ENCODE measurements at regions not wholly inside any gene's neighbourhood (a gene's known extent, or its start where the extent isn't known, plus 50 kb on each side); places are given as distances from the start of the nearest gene placed in this dataset.
"Not testable (repeated sequence)": the region's sequence is repeated elsewhere in the genome, so short reads cannot be mapped to it uniquely, and the experiment has no call there.

DNA sequence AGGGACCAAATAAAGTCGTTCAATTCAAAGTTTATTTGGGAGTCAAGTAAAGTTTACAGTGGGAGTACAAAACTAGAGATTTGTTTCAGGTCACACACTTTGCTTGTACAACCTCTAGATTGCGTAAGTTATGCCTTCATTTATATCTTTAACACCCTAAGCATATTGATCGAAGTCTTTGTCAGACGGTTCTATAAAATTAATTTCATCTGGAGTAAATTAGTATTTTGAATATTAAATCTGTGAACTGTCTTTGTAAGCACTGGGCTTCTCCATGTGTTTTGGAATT lies 119.7 kb downstream of the ACAA2 start:
- DNase-seq: no peak

DNA sequence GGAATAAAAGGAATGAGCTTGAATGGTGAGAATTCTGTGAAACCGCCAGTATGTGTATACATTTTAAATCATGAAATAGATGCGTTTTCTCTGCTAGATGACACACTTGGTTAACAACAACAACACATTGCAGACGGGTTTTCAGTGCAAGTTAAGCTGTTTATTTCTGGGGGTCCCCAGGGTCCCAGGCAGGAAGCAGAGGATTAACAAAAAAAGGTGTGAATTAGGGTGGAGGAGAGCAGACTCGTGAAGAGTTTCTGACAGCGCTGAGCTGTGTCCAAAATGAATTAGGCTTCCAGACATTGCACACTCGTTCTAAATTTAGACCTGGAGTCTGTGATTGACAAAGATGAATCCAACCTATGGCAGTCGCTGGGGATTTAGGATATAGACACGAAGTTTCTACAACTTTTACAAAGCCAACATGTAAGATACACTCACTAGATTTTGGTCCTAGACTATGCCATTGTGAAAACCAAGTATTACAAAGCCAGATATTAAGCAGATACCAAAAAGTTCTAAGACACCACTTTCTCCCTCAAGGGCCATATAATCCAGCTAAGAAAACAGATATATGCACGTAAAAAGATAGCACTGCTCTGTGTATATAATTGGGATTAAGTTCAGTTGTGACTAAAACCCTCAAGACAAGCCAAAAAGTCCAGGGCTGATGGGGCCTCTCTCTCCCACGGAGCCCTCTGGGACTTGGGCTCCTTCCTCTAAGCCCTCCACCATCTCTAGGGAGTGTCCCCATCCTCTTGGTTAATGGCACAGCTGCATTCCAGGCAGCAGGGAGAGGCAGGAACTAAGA lies 120.2 kb downstream of the ACAA2 start:
- DNase-seq: no peak

DNA sequence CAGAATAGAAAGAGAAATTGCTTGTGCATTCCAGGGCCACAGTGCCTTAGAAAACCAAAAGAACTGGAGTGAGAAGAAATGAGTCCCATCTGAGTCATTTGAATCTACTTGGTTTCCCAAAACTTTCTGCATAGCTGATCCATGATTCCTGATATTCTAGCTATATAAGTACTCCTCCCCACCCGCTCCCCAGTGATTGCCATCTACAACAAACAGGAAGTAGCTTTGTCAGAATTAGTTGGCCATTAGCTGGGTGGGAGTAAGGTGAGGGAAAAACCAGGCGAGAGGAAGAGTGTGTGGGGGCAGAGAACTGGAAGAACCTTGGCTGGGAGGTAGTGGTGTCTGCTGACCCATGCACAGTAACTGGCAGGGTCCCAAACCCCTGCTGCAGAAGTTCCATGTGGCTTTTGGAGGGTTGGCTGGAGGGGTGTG lies 122.1 kb downstream of the ACAA2 start:
- DNase-seq: no peak

DNA sequence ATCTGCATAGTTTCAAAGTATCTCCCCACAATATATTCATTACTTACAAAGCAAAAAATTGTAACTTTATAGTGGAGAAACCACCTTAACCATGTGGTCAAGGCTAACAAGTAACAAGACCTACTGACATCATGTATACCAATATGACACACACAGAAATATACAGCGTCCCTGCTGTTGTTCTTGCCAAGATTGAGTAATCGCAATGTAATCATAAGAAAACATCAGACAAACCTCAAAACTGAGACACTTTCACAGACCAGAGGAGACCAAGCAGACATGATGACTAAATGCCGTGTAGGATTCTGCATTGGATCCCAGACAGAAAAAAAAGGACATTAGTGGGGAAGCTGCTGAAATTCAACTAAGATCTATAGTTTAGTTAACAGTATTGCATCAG lies 123.0 kb downstream of the ACAA2 start:
- DNase-seq: no peak

DNA sequence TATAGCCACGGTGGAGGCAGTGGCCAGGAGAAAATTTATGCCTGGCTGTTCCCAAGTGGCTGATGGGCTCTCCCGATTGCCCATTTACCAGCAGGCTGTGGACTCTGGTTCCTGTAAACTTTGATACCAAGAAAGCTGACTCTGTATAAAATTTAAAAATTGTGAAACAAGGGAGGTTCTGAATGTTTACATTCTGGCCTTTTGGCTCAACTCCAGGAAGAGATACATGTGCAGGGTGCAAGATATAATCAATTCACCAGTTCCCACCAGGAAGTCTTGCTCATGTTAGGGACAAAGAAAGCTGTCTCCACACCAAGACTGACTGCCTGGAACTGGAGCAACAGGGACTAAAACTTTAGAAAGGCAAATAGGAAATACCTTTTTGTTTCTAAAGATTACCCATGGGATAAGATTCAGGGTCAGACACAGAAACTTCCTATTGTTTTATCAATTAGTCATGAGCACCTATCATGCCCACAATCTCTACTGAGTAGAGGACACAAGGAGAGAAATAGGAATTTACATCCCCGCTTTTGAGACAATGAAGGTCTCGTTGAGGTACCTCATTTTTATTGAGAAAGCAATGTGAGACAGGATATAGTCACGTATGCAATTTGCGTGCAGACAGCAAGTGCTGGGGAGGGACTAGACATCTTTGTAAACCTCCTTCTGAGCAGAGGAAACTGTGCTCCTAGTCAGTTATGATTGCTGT lies 123.5 kb downstream of the LIPG start:
- DNase-seq: no peak

DNA sequence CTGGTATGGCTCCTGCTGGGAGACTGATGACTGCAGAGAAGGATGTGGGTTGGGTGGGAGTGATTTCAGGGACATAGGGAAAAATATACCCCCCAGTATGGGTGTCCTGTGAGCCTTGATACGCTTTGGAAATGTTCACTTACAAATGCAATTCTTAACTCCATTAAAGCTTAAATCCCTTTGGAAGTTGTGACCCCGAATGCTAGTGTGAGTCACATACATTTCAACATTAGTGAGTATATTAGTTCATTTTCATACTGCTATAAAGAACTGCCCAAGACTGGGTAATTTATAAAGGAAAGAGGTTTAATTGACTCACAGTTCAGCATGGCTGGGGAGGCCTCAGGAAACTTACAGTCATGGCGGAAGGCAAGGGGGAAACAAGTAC lies 120.9 kb downstream of the LIPG start:
- not testable (repeated sequence) for DNase-seq

DNA sequence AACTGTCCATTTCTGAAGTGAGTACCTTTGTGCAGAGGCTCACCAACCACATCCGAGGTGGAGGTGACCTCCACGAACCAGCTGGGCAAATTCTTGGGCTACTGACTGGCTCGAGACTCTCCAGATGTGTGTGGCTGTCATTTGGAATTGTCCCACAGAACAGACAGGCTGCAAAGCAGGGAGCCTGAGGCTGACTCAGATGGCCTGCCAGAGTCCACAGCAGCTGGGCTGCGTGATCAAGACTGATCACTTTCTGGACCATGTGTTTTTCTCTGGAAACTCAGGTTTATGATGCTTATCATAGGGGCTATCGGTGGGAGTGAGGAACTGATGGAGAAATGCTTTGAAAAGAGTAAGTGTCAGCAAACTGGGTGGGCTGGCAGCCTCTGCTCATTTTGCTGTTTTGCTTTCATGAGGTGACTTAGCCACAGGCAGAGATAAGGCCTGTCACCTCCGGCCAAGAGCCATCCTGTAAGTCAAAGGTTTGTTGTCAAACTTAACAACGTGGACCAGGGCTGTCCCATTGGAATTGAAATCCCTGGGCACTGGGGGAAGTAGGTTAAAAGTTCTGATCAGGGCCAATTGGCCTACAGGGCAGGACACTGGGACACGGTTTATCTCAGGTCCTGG lies 120.4 kb downstream of the LIPG start:
- DNase-seq: no peak

DNA sequence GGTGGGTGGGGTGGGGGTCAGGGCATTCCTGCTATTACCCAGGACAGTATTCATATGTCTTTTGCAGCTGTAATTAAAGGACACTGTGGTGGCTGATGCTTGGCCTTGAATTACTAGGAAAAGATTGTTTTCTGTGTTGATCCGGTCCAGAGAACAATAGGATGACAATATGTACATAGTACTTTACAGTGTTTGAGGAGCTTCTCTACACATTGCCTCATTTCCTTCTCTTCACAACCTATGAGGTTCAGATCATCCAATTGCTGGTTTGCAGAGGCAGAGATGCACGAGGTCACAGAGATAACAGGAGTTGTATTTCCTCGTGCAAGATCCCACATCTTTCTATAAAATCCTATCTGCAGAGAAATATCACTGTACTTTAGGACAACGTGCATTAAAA lies 119.5 kb downstream of the LIPG start:
- no peak for DNase-seq

DNA sequence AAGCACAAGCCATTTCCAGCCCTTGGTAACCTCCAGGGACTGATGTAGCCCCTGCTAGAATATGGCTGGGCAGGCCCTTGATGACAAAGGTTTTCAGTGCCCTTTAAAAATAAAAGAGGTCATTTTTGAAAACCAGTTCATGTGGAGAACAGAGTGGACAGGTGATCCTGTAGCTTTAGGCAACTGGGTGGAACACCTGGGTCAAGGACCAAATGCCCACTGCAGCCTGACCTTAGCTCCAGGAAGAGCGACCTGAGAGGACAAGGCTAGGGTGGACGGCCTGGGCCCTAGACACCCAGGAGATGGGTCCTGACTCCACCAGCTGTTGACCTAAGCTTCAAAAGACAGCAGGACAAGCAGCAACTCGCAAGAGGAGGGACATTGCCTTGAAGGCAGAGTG lies 116.6 kb downstream of the LIPG start:
- DNase-seq: no peak

DNA sequence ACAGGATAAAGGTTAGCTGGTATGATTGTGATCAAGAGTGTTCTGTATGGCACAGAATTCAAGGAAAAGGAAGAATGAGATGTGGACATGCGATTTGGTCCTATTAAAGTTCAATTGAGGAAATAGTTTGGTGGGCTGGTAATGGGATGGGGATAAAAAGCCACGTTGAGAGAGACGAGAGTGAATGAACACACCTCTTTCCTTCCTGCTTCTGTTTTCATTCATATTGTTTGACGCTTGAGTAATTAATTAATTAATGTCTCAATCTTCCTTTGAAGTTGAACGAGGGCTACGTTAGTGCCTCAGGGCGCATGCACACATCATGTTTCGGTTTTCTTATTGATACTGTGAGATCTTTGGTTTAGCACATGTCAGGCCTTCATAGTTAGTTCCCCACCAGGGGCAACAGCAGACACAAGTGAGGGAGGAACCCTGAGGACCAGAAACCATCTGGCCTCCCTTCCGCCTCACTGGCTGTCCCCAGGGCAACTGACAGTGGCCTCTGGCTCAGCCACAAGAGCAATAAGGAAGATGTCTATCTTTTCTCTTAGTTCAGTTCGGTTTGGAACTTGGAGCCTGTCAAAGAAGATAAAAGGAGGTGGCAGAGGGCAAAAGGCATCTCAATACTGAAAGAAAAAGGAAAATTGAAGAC lies 116.0 kb downstream of the LIPG start:
- no peak for DNase-seq

DNA sequence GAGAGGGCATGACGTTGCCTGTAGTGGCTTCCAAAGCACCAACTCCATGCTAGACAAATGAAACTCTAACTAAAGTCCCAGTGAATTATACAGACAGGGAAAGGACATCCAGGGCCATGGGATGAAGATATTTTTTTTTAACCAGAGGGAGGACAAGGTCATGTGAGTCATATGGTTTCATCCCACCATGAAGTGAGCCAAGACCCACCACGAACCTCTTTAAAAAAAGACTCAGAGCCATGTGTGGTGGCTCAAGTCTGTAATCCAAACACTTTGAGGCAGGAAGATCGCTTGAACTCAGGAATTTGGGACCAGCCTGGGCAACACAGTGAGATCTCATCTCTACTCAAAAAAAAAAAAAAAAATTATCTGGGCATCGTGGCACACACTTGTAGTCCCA lies 115.2 kb downstream of the LIPG start:
- DNase-seq: no peak

DNA sequence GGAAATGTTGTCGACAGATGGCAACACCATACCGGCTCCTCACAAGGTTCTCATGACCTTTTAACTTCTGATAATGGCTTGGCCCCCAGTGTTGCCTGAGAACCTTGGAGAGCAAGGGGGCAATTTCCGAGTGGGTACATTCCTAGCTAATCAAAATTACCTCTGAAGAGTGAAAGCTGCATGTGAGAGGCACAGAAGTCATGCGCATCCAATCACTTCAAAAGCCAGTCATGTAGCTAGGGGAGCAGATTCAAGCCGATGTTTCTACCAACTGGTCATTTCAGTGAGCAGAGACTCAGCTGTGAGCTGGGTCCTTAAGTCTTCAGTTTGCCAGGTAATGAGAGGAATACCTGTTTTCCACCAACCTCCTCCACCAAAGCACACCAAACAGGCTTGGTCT lies 111.4 kb downstream of the LIPG start:
- no peak for DNase-seq

DNA sequence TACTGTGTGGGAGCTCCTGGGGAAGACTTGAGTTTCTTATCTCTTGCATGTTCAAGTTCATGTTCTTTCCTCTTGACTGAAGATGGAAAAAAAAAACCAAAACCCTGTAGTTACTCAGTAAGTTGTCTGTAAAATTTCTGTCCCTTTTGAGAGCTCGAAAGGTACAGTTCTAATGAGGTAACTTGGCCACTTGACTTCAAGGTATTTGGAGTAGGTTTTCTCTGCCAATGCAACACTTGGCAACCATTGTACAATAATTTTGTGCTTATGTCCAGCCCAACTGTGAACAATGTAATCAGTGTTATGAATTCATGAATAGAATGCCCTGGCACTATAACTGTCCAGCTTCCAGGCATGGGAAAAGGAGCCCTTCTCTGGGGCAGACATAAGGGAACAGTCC lies 111.0 kb downstream of the LIPG start:
- DNase-seq: no peak

DNA sequence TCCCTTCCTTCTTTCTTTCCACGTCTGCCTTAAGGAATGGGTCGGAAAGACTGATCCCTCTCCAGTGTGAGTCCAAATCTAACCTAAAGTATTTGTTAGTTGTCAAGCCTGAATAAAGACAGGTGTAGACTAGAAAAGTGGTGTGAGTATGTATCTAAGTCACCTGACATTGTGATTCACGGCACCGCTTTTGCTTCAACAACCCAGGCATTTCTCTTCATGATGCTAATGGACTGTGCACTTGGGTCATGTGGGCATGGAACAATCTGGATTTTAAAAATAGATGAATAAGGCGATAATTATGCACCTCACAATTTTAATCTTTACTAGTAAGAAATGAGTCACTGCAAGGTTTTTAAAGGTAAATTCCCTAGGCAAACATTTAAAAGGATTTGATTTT lies 107.5 kb downstream of the LIPG start:
- DNase-seq: no peak

DNA sequence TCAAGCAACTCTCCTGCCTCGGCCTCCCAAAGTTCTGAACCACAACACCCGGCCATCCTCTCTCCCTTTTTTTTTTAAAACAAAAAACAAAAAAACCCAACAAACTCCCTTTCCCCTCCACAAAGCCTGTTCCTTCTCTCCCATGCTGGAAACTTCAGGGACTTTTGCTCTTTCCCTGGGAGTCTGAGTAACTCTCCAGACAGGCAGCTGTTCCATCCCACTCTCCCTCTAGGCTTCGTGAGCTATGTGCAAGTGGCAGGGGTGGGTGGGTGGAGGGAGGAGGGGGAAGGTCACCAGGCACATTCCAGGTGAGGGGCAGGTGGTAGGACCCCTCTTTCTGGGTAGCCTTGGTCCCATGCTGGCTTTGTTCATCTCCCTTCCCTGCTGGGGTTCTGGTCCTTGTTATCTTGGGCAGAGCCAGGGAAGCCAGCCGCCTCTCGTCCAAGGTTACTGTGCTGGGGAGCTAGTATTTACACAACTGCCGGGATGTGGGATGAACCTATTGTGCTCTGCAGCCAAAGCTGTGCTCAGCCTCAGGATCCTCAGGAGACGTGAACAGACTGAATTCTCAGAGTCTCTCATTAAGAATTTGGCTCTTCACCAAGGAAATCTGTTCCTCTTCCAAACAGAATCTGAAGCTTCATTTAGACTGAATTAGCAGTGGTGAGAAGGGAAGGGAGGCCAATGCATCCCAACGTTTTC lies 106.9 kb downstream of the LIPG start:
- no peak for DNase-seq

DNA sequence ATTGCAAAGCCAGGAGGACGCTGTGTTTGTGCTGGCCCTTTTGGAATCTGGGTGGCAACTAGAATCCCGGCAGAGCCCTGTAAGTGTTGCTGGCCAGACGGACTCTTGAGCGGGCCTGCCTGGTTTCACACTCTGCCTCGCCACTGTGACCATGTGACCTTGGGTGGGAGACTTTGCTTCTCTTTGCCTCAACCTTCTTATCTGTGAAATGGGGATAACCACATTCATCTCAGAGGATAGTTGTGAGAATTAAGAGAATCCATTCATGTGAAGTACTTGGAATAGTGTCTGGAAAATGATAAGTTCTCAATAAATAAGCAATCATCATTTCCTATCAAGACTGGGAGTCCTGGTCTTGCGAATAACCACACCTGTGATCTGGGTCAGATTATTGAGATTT lies 105.6 kb downstream of the LIPG start:
- no peak for DNase-seq

DNA sequence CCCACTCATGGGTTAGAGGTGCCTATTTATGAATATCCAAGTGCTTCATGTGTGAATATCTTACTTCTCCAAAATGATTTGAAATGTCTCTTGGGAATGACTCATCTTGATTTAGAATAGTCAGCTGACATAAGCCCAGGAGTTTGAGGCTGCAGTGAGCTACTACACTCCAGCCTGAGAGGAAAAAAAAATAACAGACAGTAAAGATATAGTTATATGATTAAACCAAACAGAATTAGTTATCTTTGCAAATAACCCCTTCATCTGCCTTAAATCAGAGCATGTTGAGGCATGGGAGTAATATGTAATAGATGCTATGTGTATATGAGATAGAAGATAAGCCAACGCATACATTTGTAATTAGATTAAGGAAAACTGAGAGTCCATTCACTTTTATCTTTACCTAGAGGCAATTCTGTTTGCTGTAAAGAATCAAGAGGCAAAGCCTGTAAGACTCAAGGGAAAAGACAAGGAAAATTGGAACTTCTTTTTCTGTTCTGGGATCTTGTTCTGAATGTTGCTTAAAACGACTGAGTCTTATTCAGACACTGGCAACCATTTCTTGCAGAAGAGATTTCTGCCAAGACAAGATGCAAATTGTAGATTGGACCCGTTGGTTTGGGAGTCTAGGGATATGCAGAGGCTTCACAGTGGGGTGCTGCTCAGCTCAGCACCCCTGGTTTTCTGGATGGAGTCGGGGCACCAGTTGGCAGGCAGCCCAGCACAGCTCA lies 104.4 kb downstream of the LIPG start:
- DNase-seq: no peak

DNA sequence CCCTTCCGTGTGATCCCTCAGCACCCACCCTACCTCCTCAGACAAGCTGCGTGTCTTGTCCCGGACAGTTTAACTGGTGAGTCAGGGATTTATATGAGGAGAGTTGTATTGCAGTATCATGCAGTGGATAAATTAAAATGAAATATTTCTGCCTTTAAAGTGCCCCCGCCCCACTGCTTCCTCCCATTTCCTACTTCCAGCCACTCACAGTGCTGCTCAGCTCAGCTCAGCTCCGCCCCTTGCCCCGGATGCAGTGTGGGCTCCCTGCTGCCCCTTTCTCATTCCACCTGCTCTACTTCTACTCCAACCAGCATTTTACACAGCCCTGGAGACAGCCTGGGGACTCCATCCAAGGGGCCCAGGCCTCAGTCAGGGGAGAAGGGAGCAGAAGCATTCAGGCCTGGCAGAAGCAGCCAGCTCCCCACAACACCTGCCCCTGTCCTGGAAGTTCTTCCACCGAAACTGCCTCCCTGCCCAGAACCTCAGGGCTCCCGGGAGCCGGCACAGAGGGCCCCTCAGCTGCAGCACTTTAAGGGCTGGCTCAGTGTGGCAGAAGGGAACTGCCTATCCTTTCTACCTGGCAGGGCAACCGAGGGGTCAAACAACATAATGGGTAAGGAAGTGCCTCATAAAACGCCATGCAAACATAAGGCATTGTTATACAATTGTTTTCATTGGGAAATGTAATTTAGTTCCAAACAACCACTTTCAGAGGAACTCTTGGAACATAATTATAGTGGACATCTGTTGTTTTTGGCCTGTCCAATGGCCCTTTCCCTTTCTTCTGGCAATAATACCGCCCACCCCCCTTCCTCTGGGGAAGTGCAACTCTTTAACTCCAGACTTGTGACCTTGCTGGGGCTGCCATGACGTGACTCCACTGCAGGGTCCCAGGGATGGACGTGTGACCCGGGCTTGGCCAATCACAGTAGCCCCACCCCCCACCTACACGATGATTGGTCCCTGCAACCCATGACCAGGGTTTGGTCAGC lies 102.3 kb downstream of the LIPG start:
- no peak for DNase-seq

DNA sequence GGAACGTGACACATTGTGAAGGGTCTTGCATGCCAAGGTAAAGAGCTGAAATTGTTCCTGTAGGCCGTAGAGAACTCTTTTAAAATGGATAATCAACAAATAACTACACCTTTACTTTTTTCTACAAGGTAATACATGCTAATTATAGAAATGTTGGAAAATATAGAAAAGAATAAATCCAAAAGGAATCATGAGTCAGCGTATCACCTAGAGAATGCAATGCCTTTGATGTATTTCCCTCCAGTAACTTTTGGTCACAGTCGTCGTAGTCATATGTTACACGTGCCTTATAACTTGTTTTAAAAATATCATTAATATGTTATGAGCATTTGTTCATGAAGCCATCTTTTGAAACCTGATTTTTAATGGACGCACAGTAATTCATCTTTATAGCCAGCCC lies 100.6 kb downstream of the LIPG start:
- no peak for DNase-seq

DNA sequence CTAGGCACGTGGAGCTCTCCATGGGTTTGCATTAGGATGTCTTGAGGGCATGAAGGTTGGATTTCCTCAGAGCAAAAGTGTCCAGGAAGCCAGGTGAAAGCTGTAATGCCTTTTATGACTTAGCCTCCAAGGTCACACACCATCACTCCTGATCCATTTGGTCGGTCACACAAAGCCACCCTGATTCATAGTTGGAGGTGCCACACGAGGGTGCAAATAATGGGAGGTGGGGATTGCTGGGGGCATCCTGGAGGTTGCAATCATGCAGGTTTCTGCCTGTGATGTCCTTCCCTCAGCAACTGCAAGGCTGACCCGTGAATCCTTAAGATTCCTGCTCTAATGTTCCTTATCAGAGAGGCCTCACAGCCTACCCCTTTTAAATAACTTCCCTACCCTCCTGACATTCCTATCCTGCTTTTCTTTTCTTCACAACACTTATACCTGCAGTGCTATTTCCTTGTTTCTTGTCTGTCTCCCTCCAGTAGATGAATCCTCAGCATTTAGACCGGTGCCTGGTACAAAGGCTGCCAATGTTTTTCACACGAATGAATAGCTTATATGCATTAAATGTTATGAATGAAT lies 97.1 kb downstream of the LIPG start:
- DNase-seq: no peak
